ENCODE measurements at regions not wholly inside any gene's neighbourhood (a gene's known extent, or its start where the extent isn't known, plus 50 kb on each side); places are given as distances from the start of the nearest gene placed in this dataset.
"Not testable (repeated sequence)": the region's sequence is repeated elsewhere in the genome, so short reads cannot be mapped to it uniquely, and the experiment has no call there.

GRCh38 chr3:16768014-16768413 is 116.7 kb upstream of the PLCL2 start:
- H3K4me1 Mint-ChIP-seq, result peaks cover 2% of the 10 kb centered on the region

GRCh38 chr3:16768956-16769355 is 115.8 kb upstream of the PLCL2 start:
- no peak for ATAC-seq
- no peaks in the 10 kb centered on the region for H3K36me3 Mint-ChIP-seq
- H3K4me3 Mint-ChIP-seq, result no peak overlapping the region

More at GRCh38 chr3:16768014-16768413, 116.7 kb upstream of the PLCL2 start:
- DNase-seq (no peak), ATAC-seq (no peak)
- Mint-ChIP-seq H3K27ac (no peak overlapping the region), H3K36me3 (no peaks in the 10 kb centered on the region), H3K9me3 (ENCODE audit: low read depth) (no peaks in the 10 kb centered on the region), H3K27me3 (no peaks in the 10 kb centered on the region), H3K4me3 (no peak overlapping the region)
- CTCF ChIA-PET, result no interaction called here

GRCh38 chr3:16769525-16769924 is 115.2 kb upstream of the PLCL2 start:
- DNase-seq (no peak), ATAC-seq (no peak)
- no peaks in the 10 kb centered on the region for H3K9me3 Mint-ChIP-seq (ENCODE audit: low read depth)
- CTCF ChIA-PET, result no interaction called here
- no peak overlapping the region for H3K4me3 Mint-ChIP-seq
- no peaks in the 10 kb centered on the region for H3K27me3 Mint-ChIP-seq
- no peak overlapping the region for H3K27ac Mint-ChIP-seq
- H3K4me1 Mint-ChIP-seq, result peaks cover 3% of the 10 kb centered on the region
- H3K36me3 Mint-ChIP-seq, result no peaks in the 10 kb centered on the region

More at GRCh38 chr3:16768956-16769355, 115.8 kb upstream of the PLCL2 start:
- Mint-ChIP-seq H3K27me3 (no peaks in the 10 kb centered on the region), H3K4me1 (peaks cover 3% of the 10 kb centered on the region), H3K27ac (no peak overlapping the region), H3K9me3 (ENCODE audit: low read depth) (no peaks in the 10 kb centered on the region)
- no peak for DNase-seq
- CTCF ChIA-PET, result no interaction called here

GRCh38 chr3:16770021-16770420 is 114.7 kb upstream of the PLCL2 start:
- peaks cover 3% of the 10 kb centered on the region for H3K4me1 Mint-ChIP-seq
- no peaks in the 10 kb centered on the region for H3K36me3 Mint-ChIP-seq
- no peak overlapping the region for H3K4me3 Mint-ChIP-seq
- ATAC-seq (no peak), DNase-seq (no peak)
- peaks cover 2% of the 10 kb centered on the region for H3K27me3 Mint-ChIP-seq
- no peak overlapping the region for H3K27ac Mint-ChIP-seq
- H3K9me3 Mint-ChIP-seq (ENCODE audit: low read depth), result no peaks in the 10 kb centered on the region
- CTCF ChIA-PET, result no interaction called here

- H3K36me3 Mint-ChIP-seq, result no peaks in the 10 kb centered on the region
- CTCF ChIA-PET, result no interaction called here
- H3K4me3 Mint-ChIP-seq, result no peak overlapping the region
- no peaks in the 10 kb centered on the region for H3K9me3 Mint-ChIP-seq (ENCODE audit: low read depth)
- DNase-seq (no peak), ATAC-seq (no peak)
- no peak overlapping the region for H3K27ac Mint-ChIP-seq
- peaks cover 2% of the 10 kb centered on the region for H3K27me3 Mint-ChIP-seq
- peaks cover 3% of the 10 kb centered on the region for H3K4me1 Mint-ChIP-seq
These were observed 114.0 kb upstream of the PLCL2 start for GRCh38 chr3:16770792-16771191.

- H3K36me3 Mint-ChIP-seq; H3K4me1 Mint-ChIP-seq; ATAC-seq; H3K27ac Mint-ChIP-seq; H3K9me3 Mint-ChIP-seq (ENCODE audit: low read depth); DNase-seq; H3K27me3 Mint-ChIP-seq; H3K4me3 Mint-ChIP-seq; CTCF ChIA-PET: not testable (repeated sequence)
These were observed 111.2 kb upstream of the PLCL2 start for GRCh38 chr3:16773594-16773993.

GRCh38 chr3:16774536-16774935 is 110.2 kb upstream of the PLCL2 start:
- H3K4me1 Mint-ChIP-seq; H3K4me3 Mint-ChIP-seq; DNase-seq; H3K9me3 Mint-ChIP-seq (ENCODE audit: low read depth); CTCF ChIA-PET; H3K36me3 Mint-ChIP-seq; H3K27ac Mint-ChIP-seq; ATAC-seq: not testable (repeated sequence)
- peaks cover 10% of the 10 kb centered on the region for H3K27me3 Mint-ChIP-seq

- Mint-ChIP-seq H3K4me3 (no peak overlapping the region), H3K36me3 (peaks cover 1% of the 10 kb centered on the region)
These were observed 99.8 kb upstream of the PLCL2 start for GRCh38 chr3:16784973-16785372.

GRCh38 chr3:16785465-16785864 is 99.3 kb upstream of the PLCL2 start:
- ATAC-seq, result no peak

More at GRCh38 chr3:16784973-16785372, 99.8 kb upstream of the PLCL2 start:
- Mint-ChIP-seq H3K9me3 (ENCODE audit: low read depth) (no peaks in the 10 kb centered on the region), H3K27me3 (no peaks in the 10 kb centered on the region), H3K4me1 (peaks cover 3% of the 10 kb centered on the region), H3K27ac (no peak overlapping the region)
- CTCF ChIA-PET, result no interaction called here
- DNase-seq, result no peak
- no peak for ATAC-seq

GRCh38 chr3:16788440-16789056 is 96.2 kb upstream of the PLCL2 start:
- ATAC-seq, result no peak
- Mint-ChIP-seq H3K27ac (no peak overlapping the region), H3K4me3 (no peak overlapping the region), H3K27me3 (peaks cover 4% of the 10 kb centered on the region), H3K4me1 (peaks cover 12% of the 10 kb centered on the region), H3K9me3 (ENCODE audit: low read depth) (no peaks in the 10 kb centered on the region), H3K36me3 (peaks cover 1% of the 10 kb centered on the region)
- no peak for DNase-seq
- CTCF ChIA-PET, result no interaction called here

More at GRCh38 chr3:16785465-16785864, 99.3 kb upstream of the PLCL2 start:
- no peak for DNase-seq
- H3K27ac Mint-ChIP-seq, result no peak overlapping the region
- H3K27me3 Mint-ChIP-seq, result no peaks in the 10 kb centered on the region
- no peaks in the 10 kb centered on the region for H3K9me3 Mint-ChIP-seq (ENCODE audit: low read depth)
- CTCF ChIA-PET, result interaction anchor here (0.8 kb wide), 1 partner anchor 19 kb away, joined by 3 read pairs; no protein-coding TSS in a partner anchor
- peaks cover 1% of the 10 kb centered on the region for H3K36me3 Mint-ChIP-seq
- peaks cover 6% of the 10 kb centered on the region for H3K4me1 Mint-ChIP-seq
- no peak overlapping the region for H3K4me3 Mint-ChIP-seq

- H3K9me3 Mint-ChIP-seq (ENCODE audit: low read depth), result no peaks in the 10 kb centered on the region
These were observed 95.2 kb upstream of the PLCL2 start for GRCh38 chr3:16789344-16790120.

GRCh38 chr3:16790432-16791400 is 94.0 kb upstream of the PLCL2 start:
- CTCF ChIA-PET, result no interaction called here

More at GRCh38 chr3:16789344-16790120, 95.2 kb upstream of the PLCL2 start:
- DNase-seq (no peak), ATAC-seq (no peak)
- Mint-ChIP-seq H3K4me3 (no peak overlapping the region), H3K27me3 (peaks cover 7% of the 10 kb centered on the region), H3K4me1 (peaks cover 12% of the 10 kb centered on the region), H3K36me3 (peaks cover 4% of the 10 kb centered on the region), H3K27ac (no peak overlapping the region)
- CTCF ChIA-PET, result interaction anchor here (0.7 kb wide), 1 partner anchor 22 kb away, joined by 3 read pairs; no protein-coding TSS in a partner anchor

GRCh38 chr3:16793321-16793720 is 91.4 kb upstream of the PLCL2 start:
- Mint-ChIP-seq H3K27me3 (peaks cover 7% of the 10 kb centered on the region), H3K27ac (no peak overlapping the region), H3K9me3 (ENCODE audit: low read depth) (no peaks in the 10 kb centered on the region), H3K4me3 (no peak overlapping the region), H3K4me1 (peaks cover 12% of the 10 kb centered on the region), H3K36me3 (peaks cover 2% of the 10 kb centered on the region)
- CTCF ChIA-PET, result no interaction called here
- no peak for ATAC-seq
- no peak for DNase-seq

More at GRCh38 chr3:16790432-16791400, 94.0 kb upstream of the PLCL2 start:
- no peak overlapping the region for H3K27ac Mint-ChIP-seq
- H3K9me3 Mint-ChIP-seq (ENCODE audit: low read depth), result no peaks in the 10 kb centered on the region
- peaks cover 4% of the 10 kb centered on the region for H3K36me3 Mint-ChIP-seq
- no peak overlapping the region for H3K4me3 Mint-ChIP-seq
- ATAC-seq (no peak), DNase-seq (no peak)
- H3K4me1 Mint-ChIP-seq, result peaks cover 12% of the 10 kb centered on the region
- peaks cover 7% of the 10 kb centered on the region for H3K27me3 Mint-ChIP-seq

Measured in activated CD8-positive, alpha-beta memory T cell treated with anti-CD3 and anti-CD28 coated beads, Interleukin-2, amount 10 ng/mL, durations not matched to agents 7 days and 5 days (primary cell).